Amniotic epithelial cell (primary cell): ENCODE measurements at regions not wholly inside any gene's neighbourhood (a gene's known extent, or its start where the extent isn't known, plus 50 kb on each side); places are given as distances from the start of the nearest gene placed in this dataset.
"Not testable (repeated sequence)": the region's sequence is repeated elsewhere in the genome, so short reads cannot be mapped to it uniquely, and the experiment has no call there.

ENCODE experiments used
- DNase-seq: peaks from one replicate; pipeline ENCODE4 v3.0.0-alpha.2; 2010; ENCODE audit warnings: low read depth

DNA sequence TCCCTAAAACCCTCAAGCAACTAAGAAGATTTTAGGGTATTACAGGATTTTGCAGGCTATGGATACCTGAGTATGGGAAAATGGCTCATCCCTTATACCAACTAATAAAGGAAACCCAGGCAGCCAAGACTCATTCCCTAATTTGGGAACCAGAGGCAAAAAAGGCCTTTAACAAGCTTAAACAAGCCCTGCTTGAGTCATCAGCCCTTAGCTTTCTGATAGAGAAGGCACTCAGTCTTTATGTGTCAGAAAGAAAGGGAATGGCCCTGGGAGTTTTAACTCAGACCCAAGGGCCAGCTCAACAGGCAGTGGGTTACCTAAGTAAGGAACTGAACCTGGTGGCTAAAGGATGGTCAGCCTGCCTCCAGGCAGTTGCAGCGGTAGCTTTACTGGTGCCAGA lies 96.9 kb upstream of the RMP24 start:
- no peak for DNase-seq

- DNase-seq = no peak
Observed at GRCh38 chr18:35876243-35876642, 96.2 kb upstream of the RMP24 start.

GRCh38 chr18:35880788-35881455 lies 91.6 kb upstream of the RMP24 start:
- DNase-seq = no peak

GRCh38 chr18:35888329-35888728 lies 84.2 kb upstream of the RMP24 start:
- DNase-seq = no peak

- no peak for DNase-seq
Observed at GRCh38 chr18:35889677-35890076, 82.8 kb upstream of the RMP24 start.

- DNase-seq = no peak
Observed at GRCh38 chr18:35890323-35890722, 82.2 kb upstream of the RMP24 start.

GRCh38 chr18:35892118-35892517 lies 80.4 kb upstream of the RMP24 start:
- DNase-seq = no peak

DNA sequence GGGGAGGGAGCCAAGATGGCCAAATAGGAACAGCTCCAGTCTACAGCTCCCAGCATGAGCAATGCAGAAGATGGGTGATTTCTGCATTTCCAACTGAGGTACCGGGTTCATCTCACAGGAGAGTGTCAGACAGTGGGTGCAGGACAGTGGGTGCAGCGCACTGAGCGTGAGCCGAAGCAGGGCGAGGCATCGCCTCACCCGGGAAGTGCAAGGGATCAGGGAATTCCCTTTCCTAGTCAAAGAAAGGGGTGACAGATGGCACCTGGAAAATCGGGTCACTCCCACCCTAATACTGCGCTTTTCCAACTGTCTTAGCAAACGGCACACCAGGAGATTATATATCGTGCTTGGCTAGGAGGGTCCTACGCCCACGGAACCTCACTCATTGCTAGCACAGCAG lies 75.0 kb upstream of the RMP24 start:
- not testable (repeated sequence) for DNase-seq

GRCh38 chr18:35904389-35905037 lies 68.0 kb upstream of the RMP24 start:
- no peak for DNase-seq

DNA sequence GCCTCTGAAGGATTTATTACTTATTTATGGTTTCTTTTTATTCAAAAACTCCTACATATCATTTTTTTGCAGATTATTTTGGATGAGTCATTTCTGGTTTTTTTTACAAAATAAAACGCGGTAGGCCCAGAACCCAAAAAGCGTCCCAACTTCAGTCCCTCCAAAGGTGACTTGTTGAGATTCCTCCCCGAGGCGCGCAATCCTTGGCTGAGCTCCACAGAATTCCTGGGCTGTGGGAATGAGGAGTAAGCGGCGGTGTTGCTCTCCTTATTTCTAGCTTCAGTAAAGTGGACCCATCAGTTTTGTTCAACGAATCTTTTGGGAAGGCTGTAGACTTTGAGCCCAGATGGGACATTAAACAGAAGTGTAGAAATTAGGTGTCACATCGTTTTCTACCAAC lies 67.0 kb upstream of the RMP24 start:
- DNase-seq = no peak

DNA sequence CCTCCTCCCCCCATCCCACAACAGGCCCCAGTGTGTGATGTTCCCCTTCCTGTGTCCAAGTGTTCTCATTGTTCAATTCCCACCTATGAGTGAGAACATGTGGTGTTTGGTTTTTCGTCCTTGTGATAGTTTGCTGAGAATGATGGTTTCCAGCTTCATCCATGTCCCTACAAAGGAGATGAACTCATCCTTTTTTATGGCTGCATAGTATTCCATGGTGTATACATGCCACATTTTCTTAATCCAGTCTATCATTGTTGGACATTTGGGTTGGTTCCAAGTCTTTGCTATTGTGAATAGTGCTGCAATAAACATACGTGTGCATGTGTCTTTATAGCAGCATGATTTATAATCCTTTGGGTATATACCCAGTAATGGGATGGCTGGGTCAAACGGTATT lies 66.2 kb upstream of the RMP24 start:
- DNase-seq = not testable (repeated sequence)

- no peak for DNase-seq
Observed at GRCh38 chr18:35910327-35910726, 62.2 kb upstream of the RMP24 start.

GRCh38 chr18:35912332-35912731 lies 60.1 kb upstream of the RMP24 start:
- no peak for DNase-seq

GRCh38 chr18:35915056-35915455 lies 57.4 kb upstream of the RMP24 start:
- DNase-seq = no peak

- DNase-seq = no peak
Observed at GRCh38 chr18:35917043-35917442, 55.4 kb upstream of the RMP24 start.

DNA sequence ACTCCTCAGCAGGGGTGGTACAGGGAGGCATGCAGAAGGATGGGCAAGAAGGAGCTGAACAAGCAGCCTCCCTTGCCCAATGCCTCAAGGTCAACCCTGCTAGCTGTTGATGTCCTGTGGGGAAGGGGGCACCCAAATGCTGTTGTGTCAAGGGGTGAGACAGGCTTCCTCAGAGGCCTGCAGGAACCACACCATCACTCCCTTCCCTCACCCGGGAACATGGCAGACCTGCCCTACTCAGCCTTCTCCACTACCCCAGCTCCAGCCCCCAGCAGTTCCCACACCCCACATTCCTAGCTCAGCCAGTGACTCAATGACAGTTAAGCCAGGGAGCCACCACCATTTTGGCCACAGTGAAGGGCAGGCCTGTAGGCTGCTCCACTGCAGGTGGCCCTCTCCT lies 53.9 kb upstream of the RMP24 start:
- DNase-seq = no peak

DNA sequence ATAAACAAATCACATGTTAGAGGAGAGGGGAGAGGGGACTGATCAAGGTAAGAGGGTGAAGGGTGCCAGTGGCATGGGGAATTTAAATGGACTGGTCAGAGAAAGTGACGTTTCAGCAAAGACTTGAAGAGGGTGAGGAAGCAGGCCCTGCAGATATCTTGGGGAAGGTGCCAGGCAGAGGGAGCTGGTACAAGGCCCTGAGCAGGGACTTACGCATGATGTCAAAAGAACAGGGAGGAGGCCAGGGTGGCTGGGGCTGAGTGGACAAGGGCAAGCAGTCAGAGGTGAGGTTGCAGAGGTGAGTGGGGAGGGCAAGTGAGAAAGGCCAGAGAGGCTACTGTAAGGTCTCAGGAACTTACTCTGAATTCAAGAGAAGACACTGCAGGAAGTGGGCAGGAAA lies 53.3 kb upstream of the RMP24 start:
- no peak for DNase-seq

DNA sequence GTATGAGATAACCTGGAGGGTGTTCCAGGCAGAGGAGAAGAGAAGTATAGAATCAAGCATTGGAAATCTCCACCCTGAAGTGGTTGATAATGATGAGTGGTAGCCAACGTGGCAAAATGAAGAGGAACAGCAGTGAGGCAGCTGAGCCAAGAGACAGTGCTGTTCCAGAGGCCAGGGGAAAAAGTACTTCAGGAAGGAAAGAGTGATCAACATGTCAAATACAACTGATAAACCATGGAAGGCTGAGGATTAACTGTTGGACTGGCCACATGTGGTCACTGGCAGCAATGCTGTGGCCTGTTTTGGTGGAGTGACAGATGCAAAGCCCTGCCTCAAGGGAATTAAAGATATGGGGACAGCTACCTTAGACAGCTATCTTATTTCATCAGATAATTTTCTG lies 51.9 kb upstream of the RMP24 start:
- DNase-seq = no peak
